ENCODE measurements at regions not wholly inside any gene's neighbourhood (a gene's known extent, or its start where the extent isn't known, plus 50 kb on each side); places are given as distances from the start of the nearest gene placed in this dataset.
"Not testable (repeated sequence)": the region's sequence is repeated elsewhere in the genome, so short reads cannot be mapped to it uniquely, and the experiment has no call there.

GRCh38 chr5:152051499-152052454 is 127.1 kb upstream of the GLRA1 start:
- DNase-seq (ENCODE audit: low spot score), result peak; percentile 21

- no peak for DNase-seq (ENCODE audit: low spot score)
Observed at GRCh38 chr5:152046361-152046760, 121.7 kb upstream of the GLRA1 start.

- DNase-seq (ENCODE audit: low spot score), result not testable (repeated sequence)
Observed at GRCh38 chr5:152038856-152039255, 114.2 kb upstream of the GLRA1 start.

- not testable (repeated sequence) for DNase-seq (ENCODE audit: low spot score)
Observed at GRCh38 chr5:152026328-152027024, 101.8 kb upstream of the GLRA1 start.

GRCh38 chr5:152016421-152016820 is 91.8 kb upstream of the GLRA1 start:
- DNase-seq (ENCODE audit: low spot score), result no peak

- DNase-seq (ENCODE audit: low spot score), result peak; percentile 28
Observed at GRCh38 chr5:152007653-152008335, 83.1 kb upstream of the GLRA1 start.

- DNase-seq (ENCODE audit: low spot score), result no peak
Observed at GRCh38 chr5:152004095-152004494, 79.4 kb upstream of the GLRA1 start.

Data from iPS-NIHi11 (cell line).